WTC11 (cell line): ENCODE measurements at regions not wholly inside any gene's neighbourhood (a gene's known extent, or its start where the extent isn't known, plus 50 kb on each side); places are given as distances from the start of the nearest gene placed in this dataset.

ENCODE experiments used
- ATAC-seq: fragments of 200-7000 bp; cut with Tn5 transposase; 2 replicates; pipeline ENCODE4 v1.10.0; 2021; ENCODE audit warnings: mild to moderate bottlenecking, moderate library complexity
- CTCF ChIA-PET: fragments of 300-600 bp; sonication (Branson Sonifier 250); formaldehyde crosslinking; loops from one replicate; lab custom pipeline; 2021; ENCODE audit warnings: antibody characterized with exemption; lab: Charles Lee
- POLR2A ChIA-PET: fragments of 350-600 bp; sonication (Branson Sonifier 250); formaldehyde crosslinking; loops from one replicate; lab custom pipeline; 2021; ENCODE audit warnings: antibody characterized with exemption; lab: Charles Lee
- DNase-seq: peaks from one replicate; pipeline ENCODE4 v3.0.0; 2021; ENCODE audit warnings: low spot score
- H3K27ac Mint-ChIP-seq: 2 replicates; pipeline ENCODE4 v1.8.0; 2021; ENCODE audit warnings: mixed read lengths
- H3K27me3 Mint-ChIP-seq: 2 replicates; pipeline ENCODE4 v1.8.0; 2021; ENCODE audit warnings: low read depth, mild to moderate bottlenecking, moderate library complexity, mixed read lengths
- H3K36me3 Mint-ChIP-seq: 2 replicates; pipeline ENCODE4 v1.8.0; 2021; ENCODE audit warnings: mixed read lengths
- H3K4me1 Mint-ChIP-seq: 2 replicates; pipeline ENCODE4 v1.8.0; 2022; ENCODE audit warnings: mixed read lengths
- H3K4me3 Mint-ChIP-seq: 2 replicates; pipeline ENCODE4 v1.8.0; 2021; ENCODE audit warnings: mild to moderate bottlenecking, moderate library complexity, mixed read lengths
- H3K9me3 Mint-ChIP-seq: 2 replicates; pipeline ENCODE4 v1.8.0; 2021; ENCODE audit warnings: mixed read lengths
- AR ChIP-seq: fragments of 250-450 bp; sonication (Bioruptor Pico); IDR thresholded peaks from 2 replicates; pipeline ENCODE4 v1.9.0; 2021; ENCODE audit warnings: mild to moderate bottlenecking
- ATF3 ChIP-seq: sonication (generic); formaldehyde crosslinking; conservative IDR thresholded peaks from 2 replicates; pipeline ENCODE4 v1.8.1; 2022; ENCODE audit warnings: mild to moderate bottlenecking, missing genetic modification reagents
- CREB1 ChIP-seq: sonication (generic); formaldehyde crosslinking; IDR thresholded peaks from 2 replicates; pipeline ENCODE4 v1.8.0; 2023; ENCODE audit warnings: mild to moderate bottlenecking, missing genetic modification reagents
- E2F1 ChIP-seq: sonication (generic); formaldehyde crosslinking; IDR thresholded peaks from 2 replicates; pipeline ENCODE4 v1.8.0; 2022; ENCODE audit warnings: mild to moderate bottlenecking, missing genetic modification reagents
- ESRRA ChIP-seq: sonication (generic); formaldehyde crosslinking; IDR thresholded peaks from 2 replicates; pipeline ENCODE4 v1.8.1; 2022; ENCODE audit warnings: mild to moderate bottlenecking, missing genetic modification reagents, borderline replicate concordance
- IRF2 ChIP-seq: sonication (generic); formaldehyde crosslinking; IDR thresholded peaks from 2 replicates; pipeline ENCODE4 v1.8.0; 2022; ENCODE audit warnings: low read depth, missing genetic modification reagents, borderline replicate concordance
- JAZF1 ChIP-seq: fragments of 250-450 bp; sonication (Bioruptor Pico); IDR thresholded peaks from 2 replicates; pipeline ENCODE4 v1.9.0; 2021; ENCODE audit warnings: moderate library complexity, mild to moderate bottlenecking, inconsistent platforms
- KAT7 ChIP-seq: sonication (generic); formaldehyde crosslinking; IDR thresholded peaks from 2 replicates; pipeline ENCODE4 v1.8.1; 2023; ENCODE audit warnings: missing genetic modification reagents, mild to moderate bottlenecking, borderline replicate concordance
- STAT6 ChIP-seq: sonication (generic); formaldehyde crosslinking; conservative IDR thresholded peaks from 2 replicates; pipeline ENCODE4 v1.8.1; 2023; ENCODE audit warnings: mild to moderate bottlenecking, low read depth, missing genetic modification reagents, moderate library complexity
- TCF7 ChIP-seq: sonication (generic); formaldehyde crosslinking; IDR thresholded peaks from 2 replicates; pipeline ENCODE4 v1.8.0; 2022; ENCODE audit warnings: mild to moderate bottlenecking, low read depth, missing genetic modification reagents, moderate library complexity
- TEAD4 ChIP-seq: sonication (generic); formaldehyde crosslinking; IDR thresholded peaks from 2 replicates; pipeline ENCODE4 v1.8.0; 2022; ENCODE audit warnings: mild to moderate bottlenecking, missing genetic modification reagents
- ZNF121 ChIP-seq: sonication (generic); formaldehyde crosslinking; IDR thresholded peaks from 2 replicates; pipeline ENCODE4 v1.8.0; 2023; ENCODE audit warnings: missing genetic modification reagents
- ZNF425 ChIP-seq: fragments of 250-450 bp; sonication (Bioruptor Pico); conservative IDR thresholded peaks from 2 replicates; pipeline ENCODE4 v1.9.0; 2021; ENCODE audit warnings: mild to moderate bottlenecking
- ZSCAN18 ChIP-seq: fragments of 250-450 bp; sonication (Bioruptor Pico); IDR thresholded peaks from 2 replicates; pipeline ENCODE4 v2.1.2; 2022; ENCODE audit warnings: mild to moderate bottlenecking, moderate library complexity
- TF ChIP-seq, protein P1 (sequence below): fragments of 250-450 bp; sonication (Bioruptor Pico); IDR thresholded peaks from 2 replicates; pipeline ENCODE4 v1.8.0; 2021; ENCODE audit warnings: mild to moderate bottlenecking
- TF ChIP-seq, protein P2 (sequence below): sonication (generic); formaldehyde crosslinking; IDR thresholded peaks from 2 replicates; pipeline ENCODE4 v1.8.0; 2023; ENCODE audit warnings: missing genetic modification reagents

GRCh38 chr14:42353315-42353714 lies 746.6 kb downstream of the LRFN5 start:
- Mint-ChIP-seq H3K9me3 (no peaks in the 10 kb centered on the region; the same call in 1 of the 2 replicates), H3K36me3 (no peaks in the 10 kb centered on the region), H3K27me3 (no peaks in the 10 kb centered on the region), H3K4me3 (no peak overlapping the region), H3K27ac (no peak overlapping the region), H3K4me1 (no peaks in the 10 kb centered on the region)
- TF ChIP-seq KAT7 (no peak), TEAD4 (CRISPR knock-in tag) (no peak), IRF2 (no peak), JAZF1 (no peak), AR (CRISPR knock-in tag) (no peak), STAT6 (CRISPR knock-in tag) (no peak), ZNF425 (CRISPR knock-in tag) (no peak), ZNF121 (CRISPR knock-in tag) (no peak), ZSCAN18 (no peak), ATF3 (CRISPR knock-in tag) (no peak), CREB1 (CRISPR knock-in tag) (no peak), TCF7 (CRISPR knock-in tag) (no peak), E2F1 (no peak), ESRRA (CRISPR knock-in tag) (no peak)
- TF ChIP-seq, protein P1, sequence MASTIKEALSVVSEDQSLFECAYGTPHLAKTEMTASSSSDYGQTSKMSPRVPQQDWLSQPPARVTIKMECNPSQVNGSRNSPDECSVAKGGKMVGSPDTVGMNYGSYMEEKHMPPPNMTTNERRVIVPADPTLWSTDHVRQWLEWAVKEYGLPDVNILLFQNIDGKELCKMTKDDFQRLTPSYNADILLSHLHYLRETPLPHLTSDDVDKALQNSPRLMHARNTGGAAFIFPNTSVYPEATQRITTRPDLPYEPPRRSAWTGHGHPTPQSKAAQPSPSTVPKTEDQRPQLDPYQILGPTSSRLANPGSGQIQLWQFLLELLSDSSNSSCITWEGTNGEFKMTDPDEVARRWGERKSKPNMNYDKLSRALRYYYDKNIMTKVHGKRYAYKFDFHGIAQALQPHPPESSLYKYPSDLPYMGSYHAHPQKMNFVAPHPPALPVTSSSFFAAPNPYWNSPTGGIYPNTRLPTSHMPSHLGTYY (CRISPR knock-in tag), result no peak
- TF ChIP-seq, protein P2, sequence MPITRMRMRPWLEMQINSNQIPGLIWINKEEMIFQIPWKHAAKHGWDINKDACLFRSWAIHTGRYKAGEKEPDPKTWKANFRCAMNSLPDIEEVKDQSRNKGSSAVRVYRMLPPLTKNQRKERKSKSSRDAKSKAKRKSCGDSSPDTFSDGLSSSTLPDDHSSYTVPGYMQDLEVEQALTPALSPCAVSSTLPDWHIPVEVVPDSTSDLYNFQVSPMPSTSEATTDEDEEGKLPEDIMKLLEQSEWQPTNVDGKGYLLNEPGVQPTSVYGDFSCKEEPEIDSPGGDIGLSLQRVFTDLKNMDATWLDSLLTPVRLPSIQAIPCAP, result no peak
- no peak for ATAC-seq
- DNase-seq, result no peak
- ChIA-PET POLR2A (no interaction called here), CTCF (no interaction called here)
